ENCODE measurements at regions not wholly inside any gene's neighbourhood (a gene's known extent, or its start where the extent isn't known, plus 50 kb on each side); places are given as distances from the start of the nearest gene placed in this dataset.
"Not testable (repeated sequence)": the region's sequence is repeated elsewhere in the genome, so short reads cannot be mapped to it uniquely, and the experiment has no call there.

GRCh38 chr4:23021040-23021439 is 328.3 kb downstream of the GBA3 start:
- Mint-ChIP-seq H3K27me3 (no peaks in the 10 kb centered on the region), H3K4me3 (no peak overlapping the region), H3K36me3 (ENCODE audit: low read depth) (no peaks in the 10 kb centered on the region), H3K9me3 (no peaks in the 10 kb centered on the region), H3K4me1 (no peaks in the 10 kb centered on the region), H3K27ac (no peak overlapping the region)
- POLR2A ChIA-PET = no interaction called here
- no peak for DNase-seq
- CTCF ChIA-PET = no interaction called here

- POLR2A ChIA-PET; H3K9me3 Mint-ChIP-seq; H3K27ac Mint-ChIP-seq; H3K36me3 Mint-ChIP-seq (ENCODE audit: low read depth); CTCF ChIA-PET; H3K4me3 Mint-ChIP-seq; H3K4me1 Mint-ChIP-seq; DNase-seq; H3K27me3 Mint-ChIP-seq: not testable (repeated sequence)
These were observed 327.7 kb downstream of the GBA3 start for GRCh38 chr4:23020399-23020798.

GRCh38 chr4:23016981-23017380 is 324.2 kb downstream of the GBA3 start:
- DNase-seq = no peak
- Mint-ChIP-seq H3K36me3 (ENCODE audit: low read depth) (no peaks in the 10 kb centered on the region), H3K27ac (no peak overlapping the region), H3K4me1 (no peaks in the 10 kb centered on the region), H3K9me3 (no peaks in the 10 kb centered on the region), H3K4me3 (no peak overlapping the region), H3K27me3 (no peaks in the 10 kb centered on the region)
- ChIA-PET POLR2A (no interaction called here), CTCF (no interaction called here)

- H3K4me1 Mint-ChIP-seq = no peaks in the 10 kb centered on the region
- POLR2A ChIA-PET = no interaction called here
- no peak overlapping the region for H3K27ac Mint-ChIP-seq
- H3K9me3 Mint-ChIP-seq = no peaks in the 10 kb centered on the region
- H3K36me3 Mint-ChIP-seq (ENCODE audit: low read depth) = no peaks in the 10 kb centered on the region
- no peak for DNase-seq
- H3K4me3 Mint-ChIP-seq = no peak overlapping the region
- CTCF ChIA-PET = no interaction called here
- no peaks in the 10 kb centered on the region for H3K27me3 Mint-ChIP-seq
These were observed 323.1 kb downstream of the GBA3 start for GRCh38 chr4:23015821-23016220.

- CTCF ChIA-PET = no interaction called here
- Mint-ChIP-seq H3K27ac (no peak overlapping the region), H3K27me3 (no peaks in the 10 kb centered on the region), H3K4me3 (no peak overlapping the region), H3K9me3 (no peaks in the 10 kb centered on the region), H3K4me1 (no peaks in the 10 kb centered on the region), H3K36me3 (ENCODE audit: low read depth) (no peaks in the 10 kb centered on the region)
- POLR2A ChIA-PET = no interaction called here
- no peak for DNase-seq
These were observed 316.4 kb downstream of the GBA3 start for GRCh38 chr4:23009093-23009492.

GRCh38 chr4:23006756-23007155 is 314.0 kb downstream of the GBA3 start:
- no peak overlapping the region for H3K27ac Mint-ChIP-seq

GRCh38 chr4:23005691-23006090 is 313.0 kb downstream of the GBA3 start:
- Mint-ChIP-seq H3K36me3 (ENCODE audit: low read depth) (no peaks in the 10 kb centered on the region), H3K27ac (no peak overlapping the region), H3K9me3 (no peaks in the 10 kb centered on the region), H3K4me3 (no peak overlapping the region), H3K27me3 (no peaks in the 10 kb centered on the region), H3K4me1 (no peaks in the 10 kb centered on the region)
- DNase-seq = no peak
- POLR2A ChIA-PET = no interaction called here
- CTCF ChIA-PET = interaction anchor here (0.9 kb wide), 1 partner anchor 51 kb away, joined by 3 read pairs; no protein-coding TSS in a partner anchor

More at GRCh38 chr4:23006756-23007155, 314.0 kb downstream of the GBA3 start:
- ChIA-PET POLR2A (no interaction called here), CTCF (no interaction called here)
- no peaks in the 10 kb centered on the region for H3K4me1 Mint-ChIP-seq
- H3K27me3 Mint-ChIP-seq = no peaks in the 10 kb centered on the region
- no peak for DNase-seq
- no peaks in the 10 kb centered on the region for H3K36me3 Mint-ChIP-seq (ENCODE audit: low read depth)
- no peaks in the 10 kb centered on the region for H3K9me3 Mint-ChIP-seq
- no peak overlapping the region for H3K4me3 Mint-ChIP-seq

- Mint-ChIP-seq H3K4me3 (no peak overlapping the region), H3K27ac (no peak overlapping the region), H3K36me3 (ENCODE audit: low read depth) (no peaks in the 10 kb centered on the region), H3K27me3 (no peaks in the 10 kb centered on the region), H3K4me1 (no peaks in the 10 kb centered on the region), H3K9me3 (no peaks in the 10 kb centered on the region)
- DNase-seq = no peak
- ChIA-PET CTCF (no interaction called here), POLR2A (no interaction called here)
These were observed 308.7 kb downstream of the GBA3 start for GRCh38 chr4:23001478-23001877.

- H3K4me3 Mint-ChIP-seq = no peak overlapping the region
- ChIA-PET CTCF (no interaction called here), POLR2A (no interaction called here)
- no peaks in the 10 kb centered on the region for H3K36me3 Mint-ChIP-seq (ENCODE audit: low read depth)
- H3K27me3 Mint-ChIP-seq = no peaks in the 10 kb centered on the region
- DNase-seq = no peak
- no peak overlapping the region for H3K27ac Mint-ChIP-seq
- H3K4me1 Mint-ChIP-seq = no peaks in the 10 kb centered on the region
- H3K9me3 Mint-ChIP-seq = no peaks in the 10 kb centered on the region
These were observed 306.7 kb downstream of the GBA3 start for GRCh38 chr4:22999419-22999818.

- ChIA-PET POLR2A (interaction anchor here (0.5 kb wide), 1 partner anchor 457 kb away, joined by 3 read pairs; no protein-coding TSS in a partner anchor), CTCF (no interaction called here)
- Mint-ChIP-seq H3K27me3 (no peaks in the 10 kb centered on the region), H3K9me3 (no peaks in the 10 kb centered on the region), H3K27ac (no peak overlapping the region), H3K4me1 (no peaks in the 10 kb centered on the region), H3K36me3 (ENCODE audit: low read depth) (no peaks in the 10 kb centered on the region), H3K4me3 (no peak overlapping the region)
- DNase-seq = no peak
These were observed 304.9 kb downstream of the GBA3 start for GRCh38 chr4:22997358-22998224.

- CTCF ChIA-PET = interaction anchor here (0.8 to 0.9 kb wide), 2 partner anchors 22 to 86 kb away, joined by 3 to 5 read pairs; no protein-coding TSS in a partner anchor
- Mint-ChIP-seq H3K27ac (no peak overlapping the region), H3K36me3 (ENCODE audit: low read depth) (no peaks in the 10 kb centered on the region), H3K4me1 (no peaks in the 10 kb centered on the region), H3K9me3 (peaks cover 3% of the 10 kb centered on the region), H3K4me3 (no peak overlapping the region), H3K27me3 (no peaks in the 10 kb centered on the region)
- DNase-seq = no peak
- POLR2A ChIA-PET = no interaction called here
These were observed 298.8 kb downstream of the GBA3 start for GRCh38 chr4:22991576-22991975.

GRCh38 chr4:22988526-22988925 is 295.8 kb downstream of the GBA3 start:
- DNase-seq = no peak
- Mint-ChIP-seq H3K4me3 (no peak overlapping the region), H3K27me3 (no peaks in the 10 kb centered on the region), H3K27ac (no peak overlapping the region), H3K9me3 (peaks cover 5% of the 10 kb centered on the region), H3K4me1 (no peaks in the 10 kb centered on the region), H3K36me3 (ENCODE audit: low read depth) (no peaks in the 10 kb centered on the region)
- CTCF ChIA-PET = no interaction called here
- POLR2A ChIA-PET = no interaction called here

- peaks cover 5% of the 10 kb centered on the region for H3K9me3 Mint-ChIP-seq
- no peaks in the 10 kb centered on the region for H3K27me3 Mint-ChIP-seq
- H3K4me3 Mint-ChIP-seq = no peak overlapping the region
- H3K27ac Mint-ChIP-seq = no peak overlapping the region
- CTCF ChIA-PET = no interaction called here
- no peaks in the 10 kb centered on the region for H3K36me3 Mint-ChIP-seq (ENCODE audit: low read depth)
- DNase-seq = no peak
- POLR2A ChIA-PET = no interaction called here
- H3K4me1 Mint-ChIP-seq = no peaks in the 10 kb centered on the region
These were observed 295.1 kb downstream of the GBA3 start for GRCh38 chr4:22987870-22988269.

GRCh38 chr4:22986881-22987280 is 294.1 kb downstream of the GBA3 start:
- POLR2A ChIA-PET = no interaction called here

More at GRCh38 chr4:22986881-22987280, 294.1 kb downstream of the GBA3 start:
- H3K36me3 Mint-ChIP-seq (ENCODE audit: low read depth) = no peaks in the 10 kb centered on the region
- CTCF ChIA-PET = no interaction called here
- no peaks in the 10 kb centered on the region for H3K4me1 Mint-ChIP-seq
- DNase-seq = no peak
- no peak overlapping the region for H3K4me3 Mint-ChIP-seq
- H3K27me3 Mint-ChIP-seq = no peaks in the 10 kb centered on the region
- no peak overlapping the region for H3K27ac Mint-ChIP-seq
- H3K9me3 Mint-ChIP-seq = peaks cover 5% of the 10 kb centered on the region
